BE2C (cell line): ENCODE measurements at regions not wholly inside any gene's neighbourhood (a gene's known extent, or its start where the extent isn't known, plus 50 kb on each side); places are given as distances from the start of the nearest gene placed in this dataset.

Experiments
- DNase-seq: peaks from one replicate; pipeline ENCODE4 v3.0.0-alpha.2; 2020
- H3K27me3 ChIP-seq: fragments of 250-450 bp; sonication (Bioruptor Pico); 2 replicates; pipeline ENCODE4 v1.5.1; 2020; ENCODE audit warnings: mild to moderate bottlenecking
- H3K36me3 ChIP-seq: fragments of 250-450 bp; sonication (Bioruptor Pico); 2 replicates; pipeline ENCODE4 v1.5.1; 2020; ENCODE audit warnings: mild to moderate bottlenecking
- H3K4me1 ChIP-seq: fragments of 250-450 bp; sonication (Bioruptor Pico); 2 replicates; pipeline ENCODE4 v1.5.1; 2020
- H3K4me3 ChIP-seq: 2 replicates; pipeline ENCODE4 v1.5.1; 2011; ENCODE audit warnings: low read depth, low read length
- H3K9me3 ChIP-seq: fragments of 250-450 bp; sonication (Bioruptor Pico); 2 replicates; pipeline ENCODE4 v1.5.1; 2020
- CTCF ChIP-seq: IDR thresholded peaks from 2 replicates; pipeline ENCODE4 v1.5.1; 2012; ENCODE audit warnings: mild to moderate bottlenecking, low read depth, low read length

DNA sequence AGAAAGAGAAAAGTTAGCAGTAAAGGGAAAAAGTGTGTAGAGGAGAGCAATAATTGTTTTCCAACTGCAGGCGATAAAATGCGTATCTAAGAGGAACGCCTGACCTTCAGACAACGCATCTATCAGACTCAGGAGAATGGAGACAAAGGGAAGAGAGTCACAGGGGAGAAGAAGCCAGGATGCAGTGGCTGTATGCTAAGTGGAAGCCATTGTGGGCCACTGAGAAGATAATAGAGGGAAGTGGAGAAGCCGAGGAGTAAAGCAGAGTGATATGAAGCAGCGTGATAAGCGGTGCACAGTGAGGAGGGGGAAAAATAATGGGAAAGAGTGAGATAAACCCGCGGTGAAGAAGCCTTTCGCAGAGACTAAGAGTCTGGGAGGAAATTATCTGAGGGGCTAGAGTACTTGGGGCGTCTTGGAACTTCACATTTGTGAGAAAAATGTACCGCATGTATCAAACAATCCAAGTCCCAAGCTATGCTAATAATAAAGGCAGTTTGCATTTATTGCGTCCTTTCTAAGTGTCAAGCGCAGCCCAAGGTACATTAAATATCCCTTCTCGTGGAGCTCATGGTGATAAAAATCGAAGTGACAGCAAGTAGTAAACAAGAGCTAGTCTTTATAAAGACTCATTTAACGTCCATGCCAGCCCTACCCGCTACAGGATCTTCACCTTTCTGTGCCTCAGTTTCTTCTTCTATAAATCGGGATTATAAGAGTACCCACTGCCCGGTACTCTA, 259.8 kb upstream of the PROX1 start:
- no peaks in the 10 kb centered on the region for H3K4me1 ChIP-seq
- H3K27me3 ChIP-seq: no peaks in the 10 kb centered on the region
- no peak for TF ChIP-seq CTCF
- no peak overlapping the region for H3K4me3 ChIP-seq
- no peaks in the 10 kb centered on the region for H3K36me3 ChIP-seq
- no peak for DNase-seq
- no peaks in the 10 kb centered on the region for H3K9me3 ChIP-seq

DNA sequence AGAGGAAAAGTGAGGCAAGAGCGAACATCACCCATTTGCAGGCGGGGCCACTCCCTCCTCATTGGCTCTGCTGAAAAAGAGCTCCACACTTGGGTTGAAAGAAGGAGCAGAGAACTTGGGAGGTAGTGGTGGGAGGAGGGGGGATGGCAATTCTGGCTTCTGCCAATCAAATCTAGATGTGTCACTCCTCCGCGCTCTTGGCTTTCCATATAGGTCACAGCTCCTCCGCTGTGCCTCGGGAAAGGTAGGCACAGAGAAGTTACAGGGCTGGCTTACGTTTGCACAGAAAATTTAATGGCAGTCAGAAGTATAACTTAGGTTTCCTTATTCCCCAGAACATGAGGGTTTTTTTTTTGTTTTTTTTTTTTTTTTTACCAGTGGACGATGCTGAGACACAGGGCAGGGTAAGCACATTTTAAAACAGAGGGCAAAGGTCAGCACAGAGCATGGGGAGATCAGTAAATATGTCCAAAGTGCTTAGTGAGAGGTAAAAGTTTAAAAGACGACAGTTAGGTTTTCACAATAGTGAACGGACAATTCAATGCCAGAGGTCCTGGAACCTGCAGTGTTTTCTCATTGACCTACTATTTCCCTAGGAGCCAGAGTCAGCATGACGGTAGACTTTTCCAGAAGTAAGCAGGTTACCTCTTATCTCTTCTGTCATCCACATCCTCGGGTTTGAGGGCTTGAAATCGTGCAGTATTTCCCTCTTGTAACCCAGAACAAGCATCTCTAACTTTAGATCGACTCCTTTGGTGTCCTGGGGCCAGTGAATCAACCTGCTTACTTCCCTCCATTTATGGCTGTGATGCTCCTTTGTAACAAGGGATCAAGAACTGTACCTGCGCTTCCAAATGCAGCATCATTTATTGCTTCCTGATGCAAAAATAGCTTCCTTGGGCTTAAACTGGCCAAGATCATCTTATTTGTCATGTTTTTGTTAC, 258.9 kb upstream of the PROX1 start:
- DNase-seq: no peak
- H3K4me3 ChIP-seq: no peak overlapping the region

DNA sequence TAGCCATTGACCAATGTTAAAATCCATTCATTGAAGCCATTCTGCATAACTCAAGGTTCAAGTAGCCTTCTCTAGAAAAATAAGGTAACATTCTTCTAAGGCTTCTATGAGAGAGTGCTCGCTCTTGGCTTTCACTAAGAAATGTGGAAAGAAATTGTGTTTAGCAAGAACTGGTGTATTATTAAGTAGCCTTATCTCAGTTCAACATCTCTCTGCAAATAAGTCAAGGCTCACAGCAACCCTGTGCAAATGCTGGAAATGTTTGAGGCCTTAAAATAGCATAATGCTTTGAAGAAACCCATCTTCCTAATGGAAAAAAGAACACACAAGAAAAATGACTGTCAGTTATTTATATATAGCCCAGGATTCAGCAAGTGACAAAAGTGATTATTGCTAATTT, 254.1 kb upstream of the PROX1 start:
- no peak for TF ChIP-seq CTCF
- no peaks in the 10 kb centered on the region for H3K36me3 ChIP-seq
- H3K27me3 ChIP-seq: no peaks in the 10 kb centered on the region
- peaks cover 4% of the 10 kb centered on the region; the same call in 1 of the 2 replicates for H3K4me1 ChIP-seq
- H3K4me3 ChIP-seq: no peak overlapping the region
- H3K9me3 ChIP-seq: no peaks in the 10 kb centered on the region; the same call in 1 of the 2 replicates
- no peak for DNase-seq

More for the DNA sequence above, 258.9 kb upstream of the PROX1 start:
- no peaks in the 10 kb centered on the region for H3K4me1 ChIP-seq
- TF ChIP-seq CTCF: no peak
- H3K36me3 ChIP-seq: no peaks in the 10 kb centered on the region
- H3K27me3 ChIP-seq: no peaks in the 10 kb centered on the region
- no peaks in the 10 kb centered on the region for H3K9me3 ChIP-seq

DNA sequence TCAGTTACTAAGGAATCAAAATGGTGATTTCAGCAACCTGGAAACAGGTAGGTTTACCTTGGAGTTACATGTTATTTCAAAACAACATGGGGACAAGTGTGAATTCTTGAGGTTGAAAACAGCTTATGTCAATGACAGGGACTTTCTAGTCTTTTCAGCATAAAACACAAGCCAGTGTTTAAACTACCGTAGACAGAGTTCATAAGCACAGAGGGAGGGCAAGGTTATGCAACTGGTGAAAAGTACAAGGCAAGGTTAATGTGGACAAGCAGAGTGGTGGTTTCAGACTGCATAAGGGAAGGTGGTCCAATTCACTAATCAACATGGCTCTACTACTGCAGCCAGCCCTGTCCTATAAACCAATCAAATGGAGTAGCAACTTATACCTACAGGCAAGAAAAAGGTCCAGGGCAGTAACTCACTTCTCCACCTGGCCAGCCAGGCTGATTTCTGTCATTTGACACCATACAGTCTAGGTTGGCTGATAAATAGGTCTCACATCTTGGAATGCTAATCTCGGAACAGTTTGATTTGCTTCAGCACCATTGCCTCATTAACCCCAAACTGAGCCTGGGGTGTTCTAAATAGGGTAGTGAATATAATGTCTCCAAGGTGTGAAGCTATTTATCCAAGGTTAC, 250.3 kb upstream of the PROX1 start:
- Histone ChIP-seq H3K9me3 (no peaks in the 10 kb centered on the region; the same call in 1 of the 2 replicates), H3K27me3 (no peaks in the 10 kb centered on the region), H3K4me3 (no peak overlapping the region), H3K36me3 (no peaks in the 10 kb centered on the region), H3K4me1 (peaks cover 4% of the 10 kb centered on the region; the same call in 1 of the 2 replicates)
- no peak for DNase-seq
- no peak for TF ChIP-seq CTCF

DNA sequence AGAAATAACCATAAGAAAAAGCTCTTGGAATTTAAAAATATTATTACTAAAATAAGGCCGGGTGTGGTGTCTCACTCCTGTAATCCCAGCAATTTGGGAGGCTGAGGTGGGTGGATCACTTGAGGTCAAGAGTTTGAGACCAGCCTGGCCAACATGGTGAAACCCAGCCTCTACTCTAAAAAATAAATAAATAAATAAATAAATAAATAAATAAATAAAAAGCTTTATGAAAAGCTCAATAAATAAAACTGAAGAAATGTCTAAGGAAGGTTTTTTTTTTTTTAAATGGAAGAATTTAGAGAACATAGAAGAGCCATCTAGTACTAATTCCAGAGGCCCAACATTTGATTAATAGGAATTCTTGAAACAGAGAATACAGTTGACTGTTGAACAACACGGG, 249.1 kb upstream of the PROX1 start:
- no peak for DNase-seq
- Histone ChIP-seq H3K4me3 (no peak overlapping the region), H3K4me1 (peaks cover 4% of the 10 kb centered on the region; the same call in 1 of the 2 replicates), H3K36me3 (no peaks in the 10 kb centered on the region), H3K9me3 (no peaks in the 10 kb centered on the region; the same call in 1 of the 2 replicates), H3K27me3 (no peaks in the 10 kb centered on the region)
- no peak for TF ChIP-seq CTCF
